GM04503 (cell line): ENCODE measurements at regions not wholly inside any gene's neighbourhood (a gene's known extent, or its start where the extent isn't known, plus 50 kb on each side); places are given as distances from the start of the nearest gene placed in this dataset.

Experiments used
- DNase-seq: peaks from one replicate; pipeline ENCODE4 v3.0.0-alpha.2; 2012; ENCODE audit warnings: low read depth

- DNase-seq: no peak
Observed at GRCh38 chr4:145346081-145346480, 135.6 kb upstream of the SMAD1 start.

GRCh38 chr4:145345401-145345800 lies 136.3 kb upstream of the SMAD1 start:
- DNase-seq: no peak

GRCh38 chr4:145341381-145341780 lies 140.3 kb upstream of the SMAD1 start:
- DNase-seq: no peak

- DNase-seq: no peak
Observed at GRCh38 chr4:145340071-145340675, 141.5 kb upstream of the SMAD1 start.

- DNase-seq: no peak
Observed at GRCh38 chr4:145339075-145339725, 142.5 kb upstream of the SMAD1 start.

- no peak for DNase-seq
Observed at GRCh38 chr4:145338568-145338967, 143.1 kb upstream of the SMAD1 start.

- no peak for DNase-seq
Observed at GRCh38 chr4:145337391-145337790, 144.3 kb upstream of the SMAD1 start.

GRCh38 chr4:145333786-145334185 lies 147.9 kb upstream of the SMAD1 start:
- DNase-seq: no peak

- DNase-seq: no peak
Observed at GRCh38 chr4:145326491-145326890, 146.1 kb upstream of the OTUD4 start.

GRCh38 chr4:145324161-145324560 lies 143.8 kb upstream of the OTUD4 start:
- no peak for DNase-seq

GRCh38 chr4:145320294-145320693 lies 139.9 kb upstream of the OTUD4 start:
- peak; percentile 50 for DNase-seq

- no peak for DNase-seq
Observed at GRCh38 chr4:145319751-145320150, 139.4 kb upstream of the OTUD4 start.

GRCh38 chr4:145316897-145317574 lies 136.6 kb upstream of the OTUD4 start:
- DNase-seq: no peak

- peak; percentile 76 for DNase-seq
Observed at GRCh38 chr4:145315811-145316225, 135.4 kb upstream of the OTUD4 start.

GRCh38 chr4:145308598-145308997 lies 128.2 kb upstream of the OTUD4 start:
- DNase-seq: no peak

GRCh38 chr4:145307763-145308430 lies 127.5 kb upstream of the OTUD4 start:
- no peak for DNase-seq

- no peak for DNase-seq
Observed at GRCh38 chr4:145307120-145307519, 126.7 kb upstream of the OTUD4 start.

- no peak for DNase-seq
Observed at GRCh38 chr4:145302725-145303124, 122.3 kb upstream of the OTUD4 start.

- DNase-seq: no peak
Observed at GRCh38 chr4:145301386-145302080, 121.1 kb upstream of the OTUD4 start.

GRCh38 chr4:145299380-145300076 lies 119.1 kb upstream of the OTUD4 start:
- peak; percentile 55 for DNase-seq

GRCh38 chr4:145298885-145299284 lies 118.5 kb upstream of the OTUD4 start:
- DNase-seq: no peak

GRCh38 chr4:145297556-145297955 lies 117.2 kb upstream of the OTUD4 start:
- no peak for DNase-seq
